Peyer's patch (tissue), 4 donors: ENCODE measurements at regions not wholly inside any gene's neighbourhood (a gene's known extent, or its start where the extent isn't known, plus 50 kb on each side); places are given as distances from the start of the nearest gene placed in this dataset.
"Not testable (repeated sequence)": the region's sequence is repeated elsewhere in the genome, so short reads cannot be mapped to it uniquely, and the experiment has no call there.

Experiments used
- DNase-seq, 3 donors: peaks; one replicate each; pipeline ENCODE4 v3.0.0-alpha.2; 2017 to 2019
- H3K27ac ChIP-seq, 4 donors: fragments of 200-600 bp; sonication (generic); one replicate each; pipeline ENCODE4 v1.5.1; 2016 to 2019
- H3K27me3 ChIP-seq, 2 donors: fragments of 200-600 bp; sonication (generic); one replicate each; pipeline ENCODE4 v1.5.1; 2019
- H3K36me3 ChIP-seq, 3 donors: fragments of 200-600 bp; sonication (generic); one replicate each; pipeline ENCODE4 v1.5.1; 2016 to 2019
- H3K4me1 ChIP-seq, 4 donors: fragments of 200-600 bp; sonication (generic); one replicate each; pipeline ENCODE4 v1.5.1; 2016 to 2019
- H3K4me3 ChIP-seq, 4 donors: fragments of 200-600 bp; sonication (generic); 1 replicate in 3 of 4; 2 replicates in 1 of 4; pipeline ENCODE4 v1.5.1; 2016 to 2019; ENCODE audit warnings: mild to moderate bottlenecking in 1 of 4
- H3K9me3 ChIP-seq, 4 donors: fragments of 200-600 bp; sonication (generic); one replicate each; pipeline ENCODE4 v1.5.1; 2016 to 2019; ENCODE audit warnings: mild to moderate bottlenecking in 1 of 4
- CTCF ChIP-seq, 6 experiments: fragments of 450-650 bp in 4 of 6; fragments of 200-600 bp in 2 of 6; sonication (generic) in 1 of 6; IDR thresholded peaks; one replicate each; pipeline ENCODE4 v1.5.1; 2017 to 2019; ENCODE audit warnings: antibody characterized with exemption in 6 of 6, mild to moderate bottlenecking in 3 of 6, moderate library complexity in 1 of 6
- POLR2A ChIP-seq, 2 donors: fragments of 450-650 bp; IDR thresholded peaks; one replicate each; pipeline ENCODE4 v1.5.1; 2017; ENCODE audit warnings: antibody characterized with exemption in 2 of 2, mild to moderate bottlenecking in 2 of 2, moderate library complexity in 2 of 2

- H3K27me3 ChIP-seq = no peaks in the 10 kb centered on the region
- H3K27ac ChIP-seq = no peak overlapping the region
- H3K4me1 ChIP-seq = no peaks in the 10 kb centered on the region
- H3K36me3 ChIP-seq = no peaks in the 10 kb centered on the region
- H3K9me3 ChIP-seq = no peaks in the 10 kb centered on the region
- TF ChIP-seq POLR2A (IDR thresholded peaks at IDR 0.05) (no peak), CTCF (IDR thresholded peaks at IDR 0.05) (no peak)
- no peak overlapping the region for H3K4me3 ChIP-seq
- no peak for DNase-seq
These were observed 113.9 kb downstream of the FZD1 start for GRCh38 chr7:91378131-91378530.

GRCh38 chr7:91379236-91379635, 115.0 kb downstream of the FZD1 start:
- H3K4me1 ChIP-seq = no peaks in the 10 kb centered on the region
- H3K9me3 ChIP-seq = no peaks in the 10 kb centered on the region
- no peaks in the 10 kb centered on the region for H3K27me3 ChIP-seq
- no peak for TF ChIP-seq CTCF (IDR thresholded peaks at IDR 0.05)
- TF ChIP-seq POLR2A (IDR thresholded peaks at IDR 0.05) = no peak
- no peak overlapping the region for H3K4me3 ChIP-seq
- no peak for DNase-seq
- no peaks in the 10 kb centered on the region for H3K36me3 ChIP-seq
- H3K27ac ChIP-seq = no peak overlapping the region

GRCh38 chr7:91379991-91380390, 115.8 kb downstream of the FZD1 start:
- H3K27ac ChIP-seq = no peak overlapping the region
- TF ChIP-seq CTCF (IDR thresholded peaks at IDR 0.05) = no peak
- no peak for TF ChIP-seq POLR2A (IDR thresholded peaks at IDR 0.05)
- no peaks in the 10 kb centered on the region for H3K9me3 ChIP-seq
- H3K4me3 ChIP-seq = no peak overlapping the region
- H3K4me1 ChIP-seq = no peaks in the 10 kb centered on the region
- no peak for DNase-seq
- H3K36me3 ChIP-seq = no peaks in the 10 kb centered on the region
- H3K27me3 ChIP-seq = no peaks in the 10 kb centered on the region

- no peak for DNase-seq
- H3K27me3 ChIP-seq = no peaks in the 10 kb centered on the region
- no peak overlapping the region for H3K27ac ChIP-seq
- no peak overlapping the region for H3K4me3 ChIP-seq
- no peaks in the 10 kb centered on the region for H3K4me1 ChIP-seq
- H3K9me3 ChIP-seq = no peaks in the 10 kb centered on the region
- H3K36me3 ChIP-seq = no peaks in the 10 kb centered on the region
- TF ChIP-seq CTCF (IDR thresholded peaks at IDR 0.05) (no peak), POLR2A (IDR thresholded peaks at IDR 0.05) (no peak)
These were observed 119.0 kb downstream of the FZD1 start for GRCh38 chr7:91383053-91383904.

GRCh38 chr7:91383905-91384274, 119.7 kb downstream of the FZD1 start:
- no peaks in the 10 kb centered on the region for H3K27me3 ChIP-seq
- H3K4me1 ChIP-seq = no peaks in the 10 kb centered on the region
- DNase-seq = no peak
- H3K4me3 ChIP-seq = no peak overlapping the region
- no peaks in the 10 kb centered on the region for H3K36me3 ChIP-seq
- H3K9me3 ChIP-seq = no peaks in the 10 kb centered on the region
- H3K27ac ChIP-seq = no peak overlapping the region
- TF ChIP-seq CTCF (IDR thresholded peaks at IDR 0.05) (no peak), POLR2A (IDR thresholded peaks at IDR 0.05) (no peak)

GRCh38 chr7:91394757-91395156, 130.5 kb downstream of the FZD1 start:
- not testable (repeated sequence) for H3K27me3 ChIP-seq, H3K4me3 ChIP-seq, H3K27ac ChIP-seq, DNase-seq, H3K36me3 ChIP-seq, H3K4me1 ChIP-seq, H3K9me3 ChIP-seq

GRCh38 chr7:91395313-91395712, 131.1 kb downstream of the FZD1 start:
- not testable (repeated sequence) for H3K27me3 ChIP-seq, H3K27ac ChIP-seq, H3K4me3 ChIP-seq, H3K9me3 ChIP-seq, H3K36me3 ChIP-seq, H3K4me1 ChIP-seq, DNase-seq
